Common myeloid progenitor, CD34-positive (primary cell): ENCODE measurements at regions not wholly inside any gene's neighbourhood (a gene's known extent, or its start where the extent isn't known, plus 50 kb on each side); places are given as distances from the start of the nearest gene placed in this dataset.
A peak's percentile ranks its signal among the peaks of the same experiment; 100 is the strongest.

ENCODE experiments used
- CTCF ChIA-PET: fragments of 350-600 bp; sonication (Branson Sonifier 250); formaldehyde crosslinking; loops from one replicate; lab custom pipeline; 2021; ENCODE audit warnings: antibody characterized with exemption; lab: Charles Lee
- POLR2A ChIA-PET: fragments of 350-600 bp; sonication (Branson Sonifier 250); formaldehyde crosslinking; loops from one replicate; lab custom pipeline; 2021; ENCODE audit warnings: antibody characterized with exemption; lab: Charles Lee
- DNase-seq, 3 donors: peaks; one replicate each; pipeline versions ENCODE4 v3.0.0 to v3.0.0-alpha.2; 2013
- H3K27ac ChIP-seq, 2 experiments: 1 replicate in 1 of 2; 2 replicates in 1 of 2; pipeline ENCODE4 v1.7.0; 2013; ENCODE audit warnings: inconsistent platforms in 2 of 2, low read length in 2 of 2, mild to moderate bottlenecking in 2 of 2, low read depth in 1 of 2, moderate library complexity in 1 of 2; ENCODE audit not compliant: severe bottlenecking in 2 of 2, insufficient read depth in 1 of 2, poor library complexity in 1 of 2
- H3K27me3 ChIP-seq, 5 experiments: replicated peaks in 2 of 5; 1 replicate in 3 of 5; 2 replicates in 2 of 5; pipeline versions ENCODE4 v1.6.1 to v1.7.0; 2013; ENCODE audit warnings: low read length in 4 of 5, mild to moderate bottlenecking in 2 of 5, moderate library complexity in 2 of 5, inconsistent platforms in 1 of 5; ENCODE audit not compliant: insufficient read depth in 5 of 5, control insufficient read depth in 4 of 5
- H3K36me3 ChIP-seq, 4 experiments: 1 replicate in 2 of 4; 2 replicates in 2 of 4; pipeline versions ENCODE4 v1.6.1 to v1.7.0; 2013; ENCODE audit warnings: low read length in 3 of 4, control low read depth in 1 of 4, mild to moderate bottlenecking in 1 of 4; ENCODE audit not compliant: control insufficient read depth in 4 of 4, insufficient read depth in 4 of 4
- H3K4me1 ChIP-seq, 4 experiments: 1 replicate in 3 of 4; 2 replicates in 1 of 4; pipeline versions ENCODE4 v1.6.1 to v1.7.1; 2013; ENCODE audit warnings: low read length in 3 of 4, mild to moderate bottlenecking in 3 of 4, control low read depth in 1 of 4, inconsistent platforms in 1 of 4, moderate library complexity in 1 of 4; ENCODE audit not compliant: control insufficient read depth in 4 of 4, insufficient read depth in 4 of 4; ENCODE audit errors: control extremely low read depth in 1 of 4
- H3K4me3 ChIP-seq, 7 experiments: 1 replicate in 4 of 7; 2 replicates in 3 of 7; pipeline versions ENCODE4 v1.5.1 to v1.7.0; 2013; ENCODE audit warnings: mild to moderate bottlenecking in 7 of 7, low read length in 6 of 7, moderate library complexity in 6 of 7, inconsistent platforms in 2 of 7, low read depth in 2 of 7, control low read depth in 1 of 7; ENCODE audit not compliant: insufficient read depth in 4 of 7, control insufficient read depth in 1 of 7; ENCODE audit errors: extremely low read depth in 1 of 7
- H3K9me3 ChIP-seq, 5 experiments: 1 replicate in 4 of 5; 2 replicates in 1 of 5; pipeline versions ENCODE4 v1.6.1 to v1.7.1; 2013; ENCODE audit warnings: low read length in 4 of 5, mild to moderate bottlenecking in 2 of 5, inconsistent platforms in 1 of 5, low read depth in 1 of 5, moderate library complexity in 1 of 5; ENCODE audit not compliant: control insufficient read depth in 4 of 5, insufficient read depth in 2 of 5; ENCODE audit errors: control extremely low read depth in 1 of 5
- WGBS: methylation state at CpG from one replicate; pipeline ENCODE4 v1.1.5; 2013; ENCODE audit not compliant: insufficient coverage; 5-methylcytosine and 5-hydroxymethylcytosine counted together

DNA sequence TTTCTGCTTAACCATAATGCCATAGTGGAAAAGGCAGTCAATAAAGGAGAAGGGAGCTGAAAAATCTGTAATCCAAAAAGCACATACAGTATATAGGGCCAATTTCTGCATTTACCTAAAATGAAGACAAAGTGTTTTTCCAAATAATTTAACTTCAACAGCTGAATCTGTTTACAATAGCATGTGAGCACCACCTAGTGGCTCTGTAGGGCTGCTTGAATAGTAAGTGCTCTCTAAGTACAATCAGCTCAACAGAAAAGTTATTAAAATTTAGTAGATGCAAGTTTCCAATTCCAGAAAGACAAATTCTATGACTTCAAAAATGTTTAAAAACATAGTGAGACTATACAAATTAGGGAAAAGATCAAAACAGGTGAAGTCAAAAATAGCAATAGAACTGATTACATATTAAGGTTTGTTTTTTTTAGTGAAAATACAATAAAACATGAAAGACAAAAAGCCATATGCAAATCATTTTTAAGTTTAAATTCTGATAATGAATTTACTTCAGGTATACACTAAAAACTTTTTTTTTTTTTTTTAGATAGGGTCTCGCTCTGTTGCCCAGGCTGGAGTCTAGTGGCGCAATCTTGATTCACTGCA is 220.0 kb downstream of the SETD4 start:
- H3K4me3 ChIP-seq, result no peak overlapping the region
- ChIA-PET POLR2A (interaction anchor here (0.7 kb wide), 3 partner anchors 40 to 1132 kb away, joined by 3 to 5 read pairs (median 5); no protein-coding TSS in a partner anchor), CTCF (interaction anchor here (0.6 to 3.0 kb wide), 28 partner anchors 10 to 1822 kb away, joined by 3 to 21 read pairs (median 4); no protein-coding TSS in a partner anchor)
- H3K4me1 ChIP-seq, result no peaks in the 10 kb centered on the region
- H3K27ac ChIP-seq, result no peak overlapping the region
- H3K27me3 ChIP-seq, result no peaks in the 10 kb centered on the region
- peak; percentile 82 to 93 (median 90) for DNase-seq
- H3K9me3 ChIP-seq, result no peaks in the 10 kb centered on the region
- no peaks in the 10 kb centered on the region for H3K36me3 ChIP-seq
- no CpG with 5 or more reads among the region's 2 CpGs for WGBS

DNA sequence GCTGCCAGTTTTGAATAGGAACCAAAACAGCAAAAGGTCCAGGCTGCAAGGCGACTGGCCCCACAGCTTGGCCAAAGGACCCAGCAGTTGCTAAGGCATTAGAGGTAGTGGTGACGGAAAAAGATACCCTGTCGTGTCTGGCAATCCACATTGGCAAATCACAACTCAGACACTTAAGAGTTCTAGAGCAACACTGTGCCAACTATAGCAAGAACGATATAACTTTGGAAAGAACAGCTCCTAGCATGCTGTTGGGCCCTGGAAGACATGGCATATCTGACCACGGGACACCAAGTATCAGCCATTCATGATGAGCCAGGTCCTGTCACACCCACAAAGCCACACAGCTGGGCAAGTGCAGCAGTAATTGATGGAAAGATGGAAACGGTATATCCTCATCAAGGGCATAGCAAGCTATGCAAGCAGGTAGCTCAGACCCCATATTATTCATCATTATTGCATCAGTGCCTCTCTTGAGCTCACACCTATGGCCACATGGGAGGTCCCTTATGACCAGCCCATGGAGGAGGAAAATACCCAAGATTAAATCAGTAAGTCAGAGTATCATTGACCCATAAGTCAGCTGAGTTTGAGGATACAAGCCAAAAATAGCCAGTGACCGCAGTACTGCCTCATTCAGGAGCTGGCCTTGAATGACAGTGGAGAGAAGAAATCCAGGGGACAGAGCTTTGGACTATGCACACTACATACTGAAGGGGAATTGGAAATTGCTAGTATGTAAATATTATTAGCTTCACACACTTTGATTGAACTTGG is 221.2 kb downstream of the SETD4 start:
- 98% methylated on average over 6 of the region's 7 CpGs for WGBS
- ChIA-PET CTCF (interaction anchor here (0.6 to 3.0 kb wide), 31 partner anchors 10 to 1152 kb away, joined by 3 to 21 read pairs (median 4); no protein-coding TSS in a partner anchor), POLR2A (interaction anchor here (0.6 kb wide), 1 partner anchor 856 kb away, joined by 3 read pairs; no protein-coding TSS in a partner anchor)
- H3K9me3 ChIP-seq, result no peaks in the 10 kb centered on the region
- no peaks in the 10 kb centered on the region for H3K36me3 ChIP-seq
- DNase-seq, result no peak
- H3K27ac ChIP-seq, result no peak overlapping the region
- H3K4me1 ChIP-seq, result peaks cover 0 to 1% (median 0%) of the 10 kb centered on the region in 4 experiments
- no peak overlapping the region for H3K4me3 ChIP-seq
- no peaks in the 10 kb centered on the region for H3K27me3 ChIP-seq

DNA sequence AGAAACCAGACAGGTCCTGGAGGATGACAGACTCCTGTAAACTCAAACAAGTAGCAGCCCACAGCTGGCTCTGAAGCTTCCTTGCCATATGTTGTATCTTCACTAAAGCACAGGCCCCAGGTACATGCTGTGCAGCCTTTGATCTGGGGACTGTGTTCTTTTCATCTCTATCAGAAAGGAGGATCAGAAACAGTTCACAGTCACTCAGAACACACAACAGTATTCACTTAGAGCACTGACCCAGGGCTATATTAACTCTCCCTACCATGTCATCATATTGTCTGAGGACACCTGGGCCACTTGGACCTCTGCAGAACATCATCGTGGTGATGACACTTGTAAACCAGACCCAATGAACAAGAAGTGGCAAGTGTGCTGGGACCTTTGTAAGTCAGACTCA is 222.0 kb downstream of the SETD4 start:
- no CpG with 5 or more reads among the region's 1 CpG for WGBS
- Histone ChIP-seq H3K36me3 (no peaks in the 10 kb centered on the region), H3K9me3 (no peaks in the 10 kb centered on the region), H3K27me3 (no peaks in the 10 kb centered on the region), H3K4me3 (no peak overlapping the region), H3K4me1 (peaks cover 0 to 6% (median 0%) of the 10 kb centered on the region in 4 experiments), H3K27ac (no peak overlapping the region)
- ChIA-PET POLR2A (no interaction called here), CTCF (interaction anchor here (1.0 to 3.0 kb wide), 10 partner anchors 10 to 1151 kb away, joined by 3 to 21 read pairs (median 7); no protein-coding TSS in a partner anchor)
- DNase-seq, result no peak

DNA sequence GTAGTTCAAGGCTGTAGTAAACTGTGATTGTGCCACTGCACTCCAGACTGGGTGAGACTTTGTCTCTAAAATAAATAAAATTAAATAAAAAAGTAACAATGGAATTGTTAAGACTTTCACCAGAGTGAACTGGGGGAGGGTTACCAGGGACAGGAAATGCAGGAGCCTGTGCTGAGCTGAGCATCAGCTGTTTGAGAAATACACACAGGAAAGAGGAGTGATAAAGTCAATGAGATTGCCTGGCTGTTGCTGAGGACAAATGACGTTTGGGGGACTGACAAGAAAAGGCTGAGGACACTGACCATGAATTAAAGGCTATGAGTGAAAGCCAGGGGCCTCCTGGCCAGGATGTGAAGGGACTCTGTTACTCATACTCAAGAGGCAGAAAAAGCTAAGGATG is 226.3 kb downstream of the SETD4 start:
- 43% methylated on average over 1 of the region's 1 CpG for WGBS
- ChIA-PET CTCF (interaction anchor here (1.1 to 1.4 kb wide), 2 partner anchors 22 to 106 kb away, joined by 3 to 4 read pairs; no protein-coding TSS in a partner anchor), POLR2A (no interaction called here)
- Histone ChIP-seq H3K9me3 (no peaks in the 10 kb centered on the region), H3K27ac (no peak overlapping the region), H3K4me1 (peaks cover 0 to 6% (median 2%) of the 10 kb centered on the region in 4 experiments), H3K27me3 (no peaks in the 10 kb centered on the region), H3K4me3 (no peak overlapping the region), H3K36me3 (no peaks in the 10 kb centered on the region)
- DNase-seq, result no peak

DNA sequence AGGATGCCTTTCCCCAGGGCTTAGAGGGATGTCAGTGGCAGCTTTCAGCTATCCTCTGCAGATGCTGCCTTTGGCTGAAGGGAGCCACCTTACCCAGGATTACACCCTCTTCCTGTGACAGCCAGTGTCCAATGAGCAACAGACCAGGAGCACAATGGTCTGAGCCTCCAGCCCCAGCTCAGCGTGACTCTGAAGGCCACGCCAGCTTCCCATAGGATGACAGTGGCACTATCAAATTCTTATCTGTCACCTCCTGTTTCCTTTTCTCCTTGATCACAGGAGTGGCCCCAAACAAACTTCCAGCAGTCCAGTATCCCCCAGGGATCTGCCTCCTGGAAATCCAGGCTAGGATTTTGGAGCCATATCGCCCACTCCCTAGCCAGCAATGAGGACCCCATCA is 226.9 kb downstream of the SETD4 start:
- Histone ChIP-seq H3K36me3 (no peaks in the 10 kb centered on the region), H3K27ac (no peak overlapping the region), H3K4me3 (no peak overlapping the region), H3K27me3 (no peaks in the 10 kb centered on the region), H3K9me3 (no peaks in the 10 kb centered on the region), H3K4me1 (peaks cover 0 to 7% (median 3%) of the 10 kb centered on the region in 4 experiments)
- CTCF ChIA-PET, result interaction anchor here (1.1 to 1.4 kb wide), 2 partner anchors 23 to 107 kb away, joined by 3 to 4 read pairs; no protein-coding TSS in a partner anchor
- POLR2A ChIA-PET, result no interaction called here
- WGBS, result 100% methylated on average over 1 of the region's 3 CpGs
- DNase-seq, result no peak

DNA sequence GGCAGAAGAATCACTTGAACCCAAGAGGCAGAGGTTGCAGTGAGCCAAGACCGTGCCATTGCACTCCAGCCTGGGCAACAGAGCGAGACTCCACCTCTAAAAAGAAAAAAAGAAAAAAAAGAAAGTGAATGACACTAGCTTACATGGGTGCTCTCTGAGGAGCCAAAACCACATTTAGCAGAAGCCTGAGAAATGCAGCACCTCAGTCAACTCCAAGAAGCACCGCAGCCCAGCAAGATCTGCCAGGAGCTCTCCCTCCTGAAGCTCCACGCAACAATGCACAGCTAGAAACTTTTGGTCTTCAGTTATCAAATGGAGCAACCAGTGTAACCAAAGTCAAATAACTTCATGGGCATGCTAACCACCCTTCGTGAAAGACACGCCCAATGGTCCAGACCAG is 229.1 kb downstream of the SETD4 start:
- ChIA-PET POLR2A (no interaction called here), CTCF (interaction anchor here (1.0 to 4.7 kb wide), 2 partner anchors 8 to 34 kb away, joined by 4 to 21 read pairs; no protein-coding TSS in a partner anchor)
- WGBS, result 100% methylated on average over 6 of the region's 6 CpGs
- Histone ChIP-seq H3K36me3 (no peaks in the 10 kb centered on the region), H3K4me3 (no peak overlapping the region), H3K27ac (no peak overlapping the region), H3K27me3 (no peaks in the 10 kb centered on the region), H3K9me3 (no peaks in the 10 kb centered on the region), H3K4me1 (peaks cover 0 to 7% (median 3%) of the 10 kb centered on the region in 4 experiments)
- no peak for DNase-seq
